ENCODE measurements at regions not wholly inside any gene's neighbourhood (a gene's known extent, or its start where the extent isn't known, plus 50 kb on each side); places are given as distances from the start of the nearest gene placed in this dataset.

DNA sequence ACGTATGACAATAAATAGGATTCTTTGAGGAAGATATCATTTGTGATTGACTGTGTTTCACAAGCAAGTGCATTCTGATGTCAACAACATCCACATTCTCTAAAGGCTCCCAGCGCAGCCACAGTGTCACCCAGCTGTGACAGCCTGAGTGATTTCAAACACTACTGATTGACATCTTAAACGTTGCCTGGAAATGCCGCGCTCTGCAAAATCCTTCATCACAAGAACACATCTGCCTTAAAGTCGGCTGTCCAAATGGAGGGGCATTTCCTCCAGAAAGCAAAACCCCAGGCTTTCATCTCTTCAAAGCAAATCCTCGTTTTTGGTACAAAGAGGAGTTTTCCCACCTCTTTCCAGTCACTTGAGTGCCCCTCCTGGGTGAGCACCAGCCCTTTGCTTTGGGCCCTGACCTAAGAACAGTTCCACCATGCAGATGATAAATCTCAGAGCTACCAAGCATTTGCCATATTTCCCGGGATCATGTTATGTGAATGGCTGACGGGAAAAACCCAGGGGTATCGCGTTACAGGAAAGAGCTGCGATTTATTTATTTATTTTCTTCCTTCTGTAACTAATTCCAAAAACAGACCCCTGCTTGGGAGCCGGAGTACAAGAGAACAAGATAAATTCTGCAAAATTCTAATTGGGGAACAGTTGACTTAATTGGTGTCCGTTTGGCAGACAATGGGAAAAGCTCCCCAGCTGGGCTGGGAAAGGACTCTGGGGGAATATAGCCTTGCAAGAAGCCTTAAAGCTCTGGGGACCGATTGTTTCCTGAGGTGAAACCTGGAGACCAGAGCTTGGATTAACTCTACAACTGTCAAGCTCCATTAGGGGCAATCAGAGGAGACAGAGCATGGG, 703.8 kb upstream of the NR2F2 start:
- TF ChIP-seq, protein P1, sequence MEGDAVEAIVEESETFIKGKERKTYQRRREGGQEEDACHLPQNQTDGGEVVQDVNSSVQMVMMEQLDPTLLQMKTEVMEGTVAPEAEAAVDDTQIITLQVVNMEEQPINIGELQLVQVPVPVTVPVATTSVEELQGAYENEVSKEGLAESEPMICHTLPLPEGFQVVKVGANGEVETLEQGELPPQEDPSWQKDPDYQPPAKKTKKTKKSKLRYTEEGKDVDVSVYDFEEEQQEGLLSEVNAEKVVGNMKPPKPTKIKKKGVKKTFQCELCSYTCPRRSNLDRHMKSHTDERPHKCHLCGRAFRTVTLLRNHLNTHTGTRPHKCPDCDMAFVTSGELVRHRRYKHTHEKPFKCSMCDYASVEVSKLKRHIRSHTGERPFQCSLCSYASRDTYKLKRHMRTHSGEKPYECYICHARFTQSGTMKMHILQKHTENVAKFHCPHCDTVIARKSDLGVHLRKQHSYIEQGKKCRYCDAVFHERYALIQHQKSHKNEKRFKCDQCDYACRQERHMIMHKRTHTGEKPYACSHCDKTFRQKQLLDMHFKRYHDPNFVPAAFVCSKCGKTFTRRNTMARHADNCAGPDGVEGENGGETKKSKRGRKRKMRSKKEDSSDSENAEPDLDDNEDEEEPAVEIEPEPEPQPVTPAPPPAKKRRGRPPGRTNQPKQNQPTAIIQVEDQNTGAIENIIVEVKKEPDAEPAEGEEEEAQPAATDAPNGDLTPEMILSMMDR (IDR thresholded peaks at IDR 0.05): no peak

DNA sequence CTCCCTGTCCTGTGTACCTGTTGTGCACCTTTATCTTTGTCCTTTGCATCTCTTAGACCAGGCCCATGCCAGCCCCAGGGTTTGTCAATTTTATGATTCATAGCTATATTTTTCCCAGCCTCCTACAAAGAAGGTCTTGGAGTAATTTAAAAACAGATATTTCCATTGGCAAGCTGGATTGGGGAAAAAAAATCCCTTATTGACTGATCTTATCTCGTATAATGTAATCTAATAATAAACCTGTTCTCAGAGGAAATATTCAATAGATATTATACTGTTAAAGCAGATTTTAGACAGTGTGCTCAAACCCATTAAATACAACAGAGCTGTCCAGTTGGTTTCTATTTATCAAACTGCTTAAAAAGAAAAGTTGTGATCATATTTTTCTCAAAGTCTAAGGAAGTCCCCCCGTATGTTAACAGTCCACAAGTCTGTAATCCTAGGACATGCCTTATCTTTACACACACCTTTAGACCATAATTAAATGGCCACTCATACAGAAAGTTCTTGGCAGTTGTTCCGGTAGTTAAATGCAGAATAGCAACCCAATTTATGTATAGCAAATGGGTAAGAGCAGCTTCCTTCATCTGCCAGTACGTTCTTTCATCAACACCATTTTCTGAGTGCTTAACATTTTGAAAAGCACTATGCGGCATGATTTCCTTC, 700.9 kb upstream of the NR2F2 start:
- TF ChIP-seq, protein P1 (IDR thresholded peaks at IDR 0.05): no peak

DNA sequence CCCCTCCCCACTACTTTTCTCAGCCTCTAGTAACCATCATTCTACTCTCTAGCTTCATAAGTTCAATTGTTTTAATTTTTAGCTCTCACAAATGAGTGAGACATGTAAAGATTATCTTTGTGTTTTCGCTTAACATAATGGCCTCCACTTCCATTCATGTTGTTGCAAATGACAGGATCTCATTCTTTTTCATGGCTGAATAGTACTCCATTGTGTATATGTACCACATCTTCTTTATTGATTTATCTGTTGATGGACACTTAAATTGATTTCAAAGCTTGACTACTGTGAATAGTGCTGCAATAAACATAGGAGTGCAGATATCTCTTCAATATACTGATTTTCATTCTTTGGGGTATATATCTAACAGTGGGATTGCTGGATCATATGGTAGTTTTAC, 699.8 kb upstream of the NR2F2 start:
- TF ChIP-seq, protein P1 (IDR thresholded peaks at IDR 0.05): no peak

DNA sequence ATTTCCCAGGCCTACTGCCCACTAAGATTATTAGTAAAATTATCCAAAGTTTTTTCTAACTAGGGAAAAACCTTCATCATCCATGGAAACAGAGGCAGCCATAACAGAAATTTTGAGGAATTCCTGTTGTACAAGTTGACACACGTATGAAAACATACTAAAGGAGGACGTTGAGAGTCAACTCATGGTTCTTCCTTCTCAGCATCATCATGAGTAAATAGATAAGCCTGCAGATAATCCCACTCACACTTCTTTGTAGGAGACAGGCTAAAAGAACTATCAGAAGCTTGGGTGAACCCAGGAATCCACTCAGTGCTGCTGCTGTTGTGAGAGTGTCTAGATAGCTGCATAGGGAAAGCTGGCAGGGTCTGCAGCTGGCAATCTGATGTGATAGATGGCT, 694.8 kb upstream of the NR2F2 start:
- TF ChIP-seq, protein P1 (IDR thresholded peaks at IDR 0.05): no peak

DNA sequence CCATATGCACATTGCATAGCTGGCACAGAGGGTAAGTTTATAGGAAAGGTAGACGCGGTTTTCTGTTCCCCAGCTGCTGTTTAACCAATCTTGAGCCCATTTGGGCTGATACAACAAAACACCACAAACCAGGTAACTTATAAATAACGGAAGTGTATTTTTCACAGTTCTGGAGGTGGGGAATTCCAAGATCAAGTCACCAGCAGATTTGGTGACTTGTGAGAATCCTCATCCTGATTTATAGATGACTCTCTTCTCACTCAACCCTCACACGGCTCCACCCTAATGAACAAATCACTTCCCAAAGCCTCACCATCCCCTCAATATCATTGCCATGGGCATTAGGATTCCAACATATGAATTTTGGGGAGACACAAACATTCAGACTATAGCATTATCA, 694.4 kb upstream of the NR2F2 start:
- TF ChIP-seq, protein P1 (IDR thresholded peaks at IDR 0.05): no peak

DNA sequence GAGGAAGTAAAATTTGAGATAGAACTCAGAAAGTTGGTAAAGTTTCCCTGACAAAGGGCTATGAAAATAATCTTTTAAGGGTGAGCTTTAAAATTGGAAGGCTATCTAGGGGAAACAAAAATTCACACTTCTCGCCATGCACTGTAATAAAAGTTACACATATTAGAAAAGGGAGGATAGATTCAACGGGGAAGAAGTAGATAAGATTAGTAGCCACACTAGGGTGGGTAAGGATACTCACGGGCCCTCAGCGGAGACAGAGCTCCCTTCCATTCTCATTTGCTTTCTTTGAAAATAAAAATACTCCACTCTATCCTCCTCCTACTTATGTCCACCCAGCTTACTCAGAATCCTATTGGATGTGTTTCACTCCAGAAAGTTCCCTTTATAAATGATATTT, 691.3 kb upstream of the NR2F2 start:
- TF ChIP-seq, protein P1 (IDR thresholded peaks at IDR 0.05): no peak

DNA sequence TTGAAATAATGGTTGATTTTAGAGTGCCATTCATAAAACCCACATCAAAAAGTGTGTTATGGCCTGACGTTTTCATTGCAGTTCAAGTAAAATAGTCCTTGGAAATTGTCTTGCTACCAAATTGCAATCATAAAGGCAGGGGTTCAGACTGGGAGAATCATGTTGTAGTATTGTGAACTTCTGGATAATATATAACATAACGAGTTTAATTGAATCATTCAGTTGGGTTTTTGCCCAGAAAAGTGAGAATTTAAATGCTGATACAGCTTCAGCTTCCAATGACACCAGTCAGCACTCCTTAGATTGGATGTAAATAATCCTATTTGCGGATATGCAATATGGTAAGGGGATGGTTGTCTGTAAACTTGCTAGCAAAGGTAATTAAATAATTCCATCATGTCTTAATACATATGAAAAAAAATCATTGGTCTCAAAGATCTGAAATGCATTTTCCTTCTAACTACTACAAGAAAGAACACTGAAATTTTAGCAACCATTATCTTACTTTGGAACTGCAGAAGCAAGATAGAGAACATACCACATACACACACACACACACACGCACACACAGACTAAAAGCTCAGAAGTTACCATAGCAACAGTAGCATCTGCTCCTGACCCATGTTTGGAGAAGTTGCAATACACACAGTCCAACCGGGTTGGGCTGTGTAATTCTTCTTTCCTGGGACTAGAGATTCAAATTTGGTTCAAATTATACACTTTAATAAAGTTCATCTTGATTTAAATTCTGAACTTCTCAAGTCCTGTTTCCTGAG, 686.2 kb upstream of the NR2F2 start:
- TF ChIP-seq, protein P1 (IDR thresholded peaks at IDR 0.05): no peak
